HEK293 (cell line): ENCODE measurements at regions not wholly inside any gene's neighbourhood (a gene's known extent, or its start where the extent isn't known, plus 50 kb on each side); places are given as distances from the start of the nearest gene placed in this dataset.

Experiments used
- ATF2 ChIP-seq: fragments of 450-650 bp; formaldehyde crosslinking; IDR thresholded peaks from 2 replicates; pipeline ENCODE4 v1.5.1; 2016; ENCODE audit warnings: missing biosample characterization, missing genetic modification characterization, low read depth
- EGR2 ChIP-seq: fragments of 450-650 bp; formaldehyde crosslinking; IDR thresholded peaks from 2 replicates; pipeline ENCODE4 v1.5.1; 2016; ENCODE audit warnings: low read depth, missing biosample characterization, missing genetic modification characterization
- FEZF1 ChIP-seq: fragments of 450-650 bp; formaldehyde crosslinking; IDR thresholded peaks from 2 replicates; pipeline ENCODE4 v1.5.1; 2016; ENCODE audit warnings: missing biosample characterization, missing genetic modification characterization
- GLI2 ChIP-seq: fragments of 450-650 bp; formaldehyde crosslinking; IDR thresholded peaks from 2 replicates; pipeline ENCODE4; 2017; ENCODE audit warnings: missing biosample characterization, missing genetic modification characterization, low read depth, borderline replicate concordance
- IKZF3 ChIP-seq: fragments of 450-650 bp; IDR thresholded peaks from 2 replicates; pipeline ENCODE4 v1.5.0; 2018; ENCODE audit warnings: missing biosample characterization, mild to moderate bottlenecking, missing genetic modification characterization, moderate library complexity
- INSM2 ChIP-seq: fragments of 450-650 bp; formaldehyde crosslinking; IDR thresholded peaks from 2 replicates; pipeline ENCODE4 v1.5.1; 2016; ENCODE audit warnings: missing biosample characterization, missing genetic modification characterization
- KLF1 ChIP-seq: fragments of 450-650 bp; formaldehyde crosslinking; IDR thresholded peaks from 2 replicates; pipeline ENCODE4 v1.5.1; 2016; ENCODE audit warnings: missing biosample characterization, missing genetic modification characterization
- OSR2 ChIP-seq: fragments of 450-650 bp; formaldehyde crosslinking; IDR thresholded peaks from 2 replicates; pipeline ENCODE4 v1.5.1; 2016; ENCODE audit warnings: missing biosample characterization, missing genetic modification characterization
- PATZ1 ChIP-seq: fragments of 450-650 bp; formaldehyde crosslinking; IDR thresholded peaks from 2 replicates; pipeline ENCODE4 v1.5.1; 2016; ENCODE audit warnings: missing biosample characterization, missing genetic modification characterization
- PRDM4 ChIP-seq: fragments of 450-650 bp; formaldehyde crosslinking; IDR thresholded peaks from 2 replicates; pipeline ENCODE4 v1.5.1; 2017; ENCODE audit warnings: missing biosample characterization, missing genetic modification characterization
- PRDM6 ChIP-seq: fragments of 450-650 bp; formaldehyde crosslinking; IDR thresholded peaks from 2 replicates; pipeline ENCODE4 v1.5.1; 2017; ENCODE audit warnings: missing biosample characterization, missing genetic modification characterization
- SALL2 ChIP-seq: fragments of 450-650 bp; formaldehyde crosslinking; IDR thresholded peaks from 2 replicates; pipeline ENCODE4 v1.5.0; 2017; ENCODE audit warnings: missing biosample characterization, mild to moderate bottlenecking, missing genetic modification characterization, borderline replicate concordance
- TRIM28 ChIP-seq: IDR thresholded peaks from 2 replicates; pipeline ENCODE4 v1.6.1; 2011; ENCODE audit warnings: low read length, control low read depth, borderline replicate concordance
- WT1 ChIP-seq: fragments of 450-650 bp; formaldehyde crosslinking; IDR thresholded peaks from 2 replicates; pipeline ENCODE4 v1.5.1; 2016; ENCODE audit warnings: missing biosample characterization, missing genetic modification characterization
- ZBTB17 ChIP-seq: fragments of 450-650 bp; formaldehyde crosslinking; IDR thresholded peaks from 2 replicates; pipeline ENCODE4 v1.5.1; 2016; ENCODE audit warnings: missing biosample characterization, missing genetic modification characterization
- ZBTB44 ChIP-seq: fragments of 450-650 bp; IDR thresholded peaks from 2 replicates; pipeline ENCODE4 v1.5.1; 2018; ENCODE audit warnings: missing biosample characterization, mild to moderate bottlenecking, missing genetic modification characterization
- ZFHX2 ChIP-seq: fragments of 450-650 bp; formaldehyde crosslinking; conservative IDR thresholded peaks from 2 replicates; pipeline ENCODE4 v1.5.1; 2016; ENCODE audit warnings: missing biosample characterization, missing genetic modification characterization
- ZNF2 ChIP-seq: fragments of 450-650 bp; formaldehyde crosslinking; IDR thresholded peaks from 2 replicates; pipeline ENCODE4 v1.5.1; 2016; ENCODE audit warnings: missing biosample characterization, missing genetic modification characterization
- ZNF23 ChIP-seq: fragments of 450-650 bp; formaldehyde crosslinking; IDR thresholded peaks from 2 replicates; pipeline ENCODE4 v1.5.1; 2016; ENCODE audit warnings: missing biosample characterization, missing genetic modification characterization, borderline replicate concordance
- ZNF335 ChIP-seq: fragments of 450-650 bp; formaldehyde crosslinking; conservative IDR thresholded peaks from 2 replicates; pipeline ENCODE4 v1.5.1; 2016; ENCODE audit warnings: missing biosample characterization, missing genetic modification characterization
- ZNF341 ChIP-seq: fragments of 450-650 bp; formaldehyde crosslinking; IDR thresholded peaks from 2 replicates; pipeline ENCODE4; 2016; ENCODE audit warnings: low read depth, missing biosample characterization, missing genetic modification characterization
- ZNF433 ChIP-seq: fragments of 450-650 bp; formaldehyde crosslinking; IDR thresholded peaks from 2 replicates; pipeline ENCODE4 v1.5.1; 2016; ENCODE audit warnings: missing biosample characterization, missing genetic modification characterization, low read depth
- ZNF449 ChIP-seq: fragments of 450-650 bp; formaldehyde crosslinking; IDR thresholded peaks from 2 replicates; pipeline ENCODE4 v1.5.1; 2017; ENCODE audit warnings: missing biosample characterization, mild to moderate bottlenecking, missing genetic modification characterization, moderate library complexity
- ZNF571 ChIP-seq: fragments of 450-650 bp; formaldehyde crosslinking; IDR thresholded peaks from 2 replicates; pipeline ENCODE4 v1.5.0; 2017; ENCODE audit warnings: missing biosample characterization, missing genetic modification characterization
- ZNF629 ChIP-seq: fragments of 450-650 bp; formaldehyde crosslinking; IDR thresholded peaks from 2 replicates; pipeline ENCODE4 v1.5.1; 2017; ENCODE audit warnings: missing biosample characterization, missing genetic modification characterization
- ZNF837 ChIP-seq: fragments of 450-650 bp; formaldehyde crosslinking; IDR thresholded peaks from 2 replicates; pipeline ENCODE4 v1.5.1; 2016; ENCODE audit warnings: missing biosample characterization, missing genetic modification characterization
- ZNF843 ChIP-seq: fragments of 450-650 bp; formaldehyde crosslinking; IDR thresholded peaks from 2 replicates; pipeline ENCODE4 v1.5.1; 2016; ENCODE audit warnings: missing biosample characterization, missing genetic modification characterization
- ZSCAN23 ChIP-seq: fragments of 450-650 bp; formaldehyde crosslinking; IDR thresholded peaks from 2 replicates; pipeline ENCODE4 v1.5.1; 2016; ENCODE audit warnings: missing biosample characterization, missing genetic modification characterization

GRCh38 chr15:70576696-70577095 is 186.7 kb downstream of the UACA start (continued):
- TF ChIP-seq ZNF449 (tag by site-specific recombination) (no peak; the same call in 1 of the 2 replicates), ZNF23 (no peak), PATZ1 (tag by site-specific recombination) (peak; percentile 39; the same call in 1 of the 2 replicates), IKZF3 (0 out of 2 replicates have a peak, but pooled peaks have one; percentile 4), ZNF335 (tag by site-specific recombination) (peak; percentile 73), ATF2 (tag by site-specific recombination) (no peak), OSR2 (tag by site-specific recombination) (peak; percentile 75), ZNF629 (tag by site-specific recombination) (peak; percentile 39; the same call in 1 of the 2 replicates), PRDM4 (tag by site-specific recombination) (peak; percentile 26; the same call in 1 of the 2 replicates), ZNF2 (tag by site-specific recombination) (no peak), ZSCAN23 (tag by site-specific recombination) (0 out of 2 replicates have a peak, but pooled peaks have one; percentile 41), KLF1 (tag by site-specific recombination) (peak; percentile 64; the same call in 1 of the 2 replicates), ZNF341 (no peak), ZNF433 (no peak), INSM2 (tag by site-specific recombination) (0 out of 2 replicates have a peak, but pooled peaks have one; percentile 57), ZNF571 (tag by site-specific recombination) (no peak), WT1 (peak; percentile 77), EGR2 (peak; percentile 74), FEZF1 (0 out of 2 replicates have a peak, but pooled peaks have one; percentile 31), PRDM6 (tag by site-specific recombination) (peak; percentile 90), ZNF843 (tag by site-specific recombination) (0 out of 2 replicates have a peak, but pooled peaks have one; percentile 29), TRIM28 (0 out of 2 replicates have a peak, but pooled peaks have one; percentile 29), ZNF837 (tag by site-specific recombination) (no peak), SALL2 (tag by site-specific recombination) (no peak), ZBTB17 (tag by site-specific recombination) (0 out of 2 replicates have a peak, but pooled peaks have one; percentile 47), ZBTB44 (tag by site-specific recombination) (peak; percentile 33; the same call in 1 of the 2 replicates), ZFHX2 (tag by site-specific recombination) (peak; percentile 84), GLI2 (tag by site-specific recombination) (no peak; the same call in 1 of the 2 replicates)
